ENCODE measurements at regions not wholly inside any gene's neighbourhood (a gene's known extent, or its start where the extent isn't known, plus 50 kb on each side); places are given as distances from the start of the nearest gene placed in this dataset.

DNA sequence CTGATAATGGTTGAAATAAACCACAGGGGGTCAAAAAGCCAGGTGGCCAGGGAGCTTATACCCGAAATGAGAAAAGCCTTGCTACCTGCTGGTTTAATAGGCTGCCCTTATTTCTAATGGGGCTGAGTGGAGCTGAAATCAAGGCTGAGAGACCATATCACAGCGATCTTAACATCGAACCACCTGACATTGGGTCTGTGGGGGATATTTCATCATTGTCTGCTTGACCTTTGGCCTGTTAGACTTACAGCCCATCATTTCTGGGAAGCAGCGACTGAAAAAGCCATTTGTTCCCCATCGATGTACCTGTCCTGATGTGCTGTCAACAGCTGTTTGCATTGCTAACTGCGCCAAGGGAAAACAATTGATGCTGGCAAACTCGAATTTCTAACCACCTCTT is 199.7 kb upstream of the SLC14A2 start (continued):
- TF ChIP-seq POLR2AphosphoS5 (IDR thresholded peaks at IDR 0.05; ENCODE audit: low read depth) (no peak), ZNF331 (CRISPR knock-in tag; IDR thresholded peaks at IDR 0.05; ENCODE audit: low read depth) (no peak), EZH2phosphoT487 (IDR thresholded peaks at IDR 0.05; ENCODE audit: unreplicated experiment) (no peak), JUNB (IDR thresholded peaks at IDR 0.05; ENCODE audit: unreplicated experiment) (no peak), EZH2 (IDR thresholded peaks at IDR 0.05; ENCODE audit: low read depth, unreplicated experiment) (no peak)
- TF ChIP-seq, protein P1, sequence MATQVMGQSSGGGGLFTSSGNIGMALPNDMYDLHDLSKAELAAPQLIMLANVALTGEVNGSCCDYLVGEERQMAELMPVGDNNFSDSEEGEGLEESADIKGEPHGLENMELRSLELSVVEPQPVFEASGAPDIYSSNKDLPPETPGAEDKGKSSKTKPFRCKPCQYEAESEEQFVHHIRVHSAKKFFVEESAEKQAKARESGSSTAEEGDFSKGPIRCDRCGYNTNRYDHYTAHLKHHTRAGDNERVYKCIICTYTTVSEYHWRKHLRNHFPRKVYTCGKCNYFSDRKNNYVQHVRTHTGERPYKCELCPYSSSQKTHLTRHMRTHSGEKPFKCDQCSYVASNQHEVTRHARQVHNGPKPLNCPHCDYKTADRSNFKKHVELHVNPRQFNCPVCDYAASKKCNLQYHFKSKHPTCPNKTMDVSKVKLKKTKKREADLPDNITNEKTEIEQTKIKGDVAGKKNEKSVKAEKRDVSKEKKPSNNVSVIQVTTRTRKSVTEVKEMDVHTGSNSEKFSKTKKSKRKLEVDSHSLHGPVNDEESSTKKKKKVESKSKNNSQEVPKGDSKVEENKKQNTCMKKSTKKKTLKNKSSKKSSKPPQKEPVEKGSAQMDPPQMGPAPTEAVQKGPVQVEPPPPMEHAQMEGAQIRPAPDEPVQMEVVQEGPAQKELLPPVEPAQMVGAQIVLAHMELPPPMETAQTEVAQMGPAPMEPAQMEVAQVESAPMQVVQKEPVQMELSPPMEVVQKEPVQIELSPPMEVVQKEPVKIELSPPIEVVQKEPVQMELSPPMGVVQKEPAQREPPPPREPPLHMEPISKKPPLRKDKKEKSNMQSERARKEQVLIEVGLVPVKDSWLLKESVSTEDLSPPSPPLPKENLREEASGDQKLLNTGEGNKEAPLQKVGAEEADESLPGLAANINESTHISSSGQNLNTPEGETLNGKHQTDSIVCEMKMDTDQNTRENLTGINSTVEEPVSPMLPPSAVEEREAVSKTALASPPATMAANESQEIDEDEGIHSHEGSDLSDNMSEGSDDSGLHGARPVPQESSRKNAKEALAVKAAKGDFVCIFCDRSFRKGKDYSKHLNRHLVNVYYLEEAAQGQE (IDR thresholded peaks at IDR 0.05; ENCODE audit: unreplicated experiment), result no peak

DNA sequence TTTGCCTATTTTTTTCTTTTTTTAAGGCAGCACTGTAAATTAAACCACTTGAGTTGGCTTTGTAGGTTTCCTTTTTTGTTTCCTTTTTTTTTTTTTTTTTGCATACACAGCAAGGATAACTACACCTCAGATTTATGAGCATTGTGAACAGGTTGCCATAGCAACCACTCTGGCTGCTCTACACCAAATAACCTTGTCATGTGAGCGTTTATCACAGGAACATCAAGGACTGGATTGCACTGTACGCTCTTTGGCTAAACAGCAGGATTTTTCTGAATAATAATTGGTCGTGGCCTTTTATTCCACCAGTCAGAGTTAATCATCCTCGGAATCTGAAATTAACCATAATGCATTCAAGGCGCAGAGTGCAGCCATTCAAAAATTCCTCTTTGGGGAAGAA is 199.1 kb upstream of the SLC14A2 start:
- Histone ChIP-seq H3K4me3 (peak overlapping the region; percentile 14), H2AFZ (no peak overlapping the region), H4K20me1 (replicated peaks; ENCODE audit: insufficient read depth) (no peaks in the 10 kb centered on the region), H3K36me3 (ENCODE audit: insufficient read depth) (no peaks in the 10 kb centered on the region), H3K4me2 (peak overlapping the region; percentile 73), H3K4me1 (ENCODE audit: insufficient read depth) (peaks cover 33% of the 10 kb centered on the region), H3K79me2 (replicated peaks; ENCODE audit: insufficient read depth) (no peaks in the 10 kb centered on the region), H3K27ac (ENCODE audit: low read depth) (no peak overlapping the region), H3K9me2 (ENCODE audit: insufficient read depth) (peaks cover 20% of the 10 kb centered on the region), H3K27me3 (ENCODE audit: insufficient read depth) (no peaks in the 10 kb centered on the region), H3F3A (replicated peaks; ENCODE audit: low read depth) (no peaks in the 10 kb centered on the region)
- H3K27me3 Mint-ChIP-seq (ENCODE audit: insufficient read depth, low read depth, poor library complexity), result no peaks in the 10 kb centered on the region
- H3K4me1 Mint-ChIP-seq, result peaks cover 36% of the 10 kb centered on the region
- ATAC-seq, result no peak
- H3K9me3 Mint-ChIP-seq, result no peaks in the 10 kb centered on the region
- TF ChIP-seq ZNF114 (CRISPR knock-in tag; IDR thresholded peaks at IDR 0.05) (no peak), NANOG (IDR thresholded peaks at IDR 0.05; ENCODE audit: borderline replicate concordance) (no peak)
- TF ChIP-seq, protein P2, sequence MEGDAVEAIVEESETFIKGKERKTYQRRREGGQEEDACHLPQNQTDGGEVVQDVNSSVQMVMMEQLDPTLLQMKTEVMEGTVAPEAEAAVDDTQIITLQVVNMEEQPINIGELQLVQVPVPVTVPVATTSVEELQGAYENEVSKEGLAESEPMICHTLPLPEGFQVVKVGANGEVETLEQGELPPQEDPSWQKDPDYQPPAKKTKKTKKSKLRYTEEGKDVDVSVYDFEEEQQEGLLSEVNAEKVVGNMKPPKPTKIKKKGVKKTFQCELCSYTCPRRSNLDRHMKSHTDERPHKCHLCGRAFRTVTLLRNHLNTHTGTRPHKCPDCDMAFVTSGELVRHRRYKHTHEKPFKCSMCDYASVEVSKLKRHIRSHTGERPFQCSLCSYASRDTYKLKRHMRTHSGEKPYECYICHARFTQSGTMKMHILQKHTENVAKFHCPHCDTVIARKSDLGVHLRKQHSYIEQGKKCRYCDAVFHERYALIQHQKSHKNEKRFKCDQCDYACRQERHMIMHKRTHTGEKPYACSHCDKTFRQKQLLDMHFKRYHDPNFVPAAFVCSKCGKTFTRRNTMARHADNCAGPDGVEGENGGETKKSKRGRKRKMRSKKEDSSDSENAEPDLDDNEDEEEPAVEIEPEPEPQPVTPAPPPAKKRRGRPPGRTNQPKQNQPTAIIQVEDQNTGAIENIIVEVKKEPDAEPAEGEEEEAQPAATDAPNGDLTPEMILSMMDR (conservative IDR thresholded peaks at IDR 0.05; ENCODE audit: low read depth in 2 of 2), result no peak
- H3K4me3 Mint-ChIP-seq, result no peak overlapping the region
- H3K36me3 Mint-ChIP-seq (ENCODE audit: low read depth), result no peaks in the 10 kb centered on the region
- H3K27ac Mint-ChIP-seq, result no peak overlapping the region
- peak; percentile 3 for DNase-seq (ENCODE audit: low spot score)

DNA sequence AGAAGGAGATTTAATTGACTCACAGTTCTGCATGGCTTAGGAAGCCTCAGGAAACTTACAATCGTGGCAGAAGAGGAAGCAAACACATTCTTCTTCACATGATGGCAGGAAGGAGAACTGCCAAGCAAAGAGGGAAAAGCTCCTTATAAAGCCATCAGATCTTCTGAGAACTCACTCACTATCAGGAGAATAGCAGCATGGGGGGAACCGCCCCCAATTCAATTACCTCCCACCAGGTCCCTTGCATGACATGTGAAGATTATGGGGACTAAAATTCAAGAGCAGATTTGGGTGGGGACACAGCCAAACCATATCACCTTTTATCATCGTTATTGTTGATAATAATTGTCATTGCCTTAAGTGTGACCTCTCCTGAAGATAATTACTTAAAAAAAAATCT is 197.9 kb upstream of the SLC14A2 start:
- Histone ChIP-seq H3K4me2 (no peak overlapping the region), H3K27ac (ENCODE audit: low read depth) (no peak overlapping the region), H2AFZ (no peak overlapping the region), H4K20me1 (replicated peaks; ENCODE audit: insufficient read depth) (no peaks in the 10 kb centered on the region), H3K4me1 (ENCODE audit: insufficient read depth) (peaks cover 33% of the 10 kb centered on the region), H3F3A (replicated peaks; ENCODE audit: low read depth) (no peaks in the 10 kb centered on the region), H3K27me3 (ENCODE audit: insufficient read depth) (no peaks in the 10 kb centered on the region), H3K9me2 (ENCODE audit: insufficient read depth) (peaks cover 30% of the 10 kb centered on the region), H3K36me3 (ENCODE audit: insufficient read depth) (no peaks in the 10 kb centered on the region), H3K4me3 (no peak overlapping the region), H3K79me2 (replicated peaks; ENCODE audit: insufficient read depth) (no peaks in the 10 kb centered on the region)
- Mint-ChIP-seq H3K27me3 (ENCODE audit: insufficient read depth, low read depth, poor library complexity) (no peaks in the 10 kb centered on the region), H3K27ac (no peak overlapping the region), H3K36me3 (ENCODE audit: low read depth) (no peaks in the 10 kb centered on the region), H3K4me1 (peaks cover 36% of the 10 kb centered on the region), H3K4me3 (no peak overlapping the region), H3K9me3 (no peaks in the 10 kb centered on the region)
- no peak for DNase-seq (ENCODE audit: low spot score)
- no peak for ATAC-seq
- TF ChIP-seq EZH2 (IDR thresholded peaks at IDR 0.05; ENCODE audit: low read depth, unreplicated experiment) (no peak), JUNB (IDR thresholded peaks at IDR 0.05; ENCODE audit: unreplicated experiment) (no peak)
- TF ChIP-seq, protein P3, sequence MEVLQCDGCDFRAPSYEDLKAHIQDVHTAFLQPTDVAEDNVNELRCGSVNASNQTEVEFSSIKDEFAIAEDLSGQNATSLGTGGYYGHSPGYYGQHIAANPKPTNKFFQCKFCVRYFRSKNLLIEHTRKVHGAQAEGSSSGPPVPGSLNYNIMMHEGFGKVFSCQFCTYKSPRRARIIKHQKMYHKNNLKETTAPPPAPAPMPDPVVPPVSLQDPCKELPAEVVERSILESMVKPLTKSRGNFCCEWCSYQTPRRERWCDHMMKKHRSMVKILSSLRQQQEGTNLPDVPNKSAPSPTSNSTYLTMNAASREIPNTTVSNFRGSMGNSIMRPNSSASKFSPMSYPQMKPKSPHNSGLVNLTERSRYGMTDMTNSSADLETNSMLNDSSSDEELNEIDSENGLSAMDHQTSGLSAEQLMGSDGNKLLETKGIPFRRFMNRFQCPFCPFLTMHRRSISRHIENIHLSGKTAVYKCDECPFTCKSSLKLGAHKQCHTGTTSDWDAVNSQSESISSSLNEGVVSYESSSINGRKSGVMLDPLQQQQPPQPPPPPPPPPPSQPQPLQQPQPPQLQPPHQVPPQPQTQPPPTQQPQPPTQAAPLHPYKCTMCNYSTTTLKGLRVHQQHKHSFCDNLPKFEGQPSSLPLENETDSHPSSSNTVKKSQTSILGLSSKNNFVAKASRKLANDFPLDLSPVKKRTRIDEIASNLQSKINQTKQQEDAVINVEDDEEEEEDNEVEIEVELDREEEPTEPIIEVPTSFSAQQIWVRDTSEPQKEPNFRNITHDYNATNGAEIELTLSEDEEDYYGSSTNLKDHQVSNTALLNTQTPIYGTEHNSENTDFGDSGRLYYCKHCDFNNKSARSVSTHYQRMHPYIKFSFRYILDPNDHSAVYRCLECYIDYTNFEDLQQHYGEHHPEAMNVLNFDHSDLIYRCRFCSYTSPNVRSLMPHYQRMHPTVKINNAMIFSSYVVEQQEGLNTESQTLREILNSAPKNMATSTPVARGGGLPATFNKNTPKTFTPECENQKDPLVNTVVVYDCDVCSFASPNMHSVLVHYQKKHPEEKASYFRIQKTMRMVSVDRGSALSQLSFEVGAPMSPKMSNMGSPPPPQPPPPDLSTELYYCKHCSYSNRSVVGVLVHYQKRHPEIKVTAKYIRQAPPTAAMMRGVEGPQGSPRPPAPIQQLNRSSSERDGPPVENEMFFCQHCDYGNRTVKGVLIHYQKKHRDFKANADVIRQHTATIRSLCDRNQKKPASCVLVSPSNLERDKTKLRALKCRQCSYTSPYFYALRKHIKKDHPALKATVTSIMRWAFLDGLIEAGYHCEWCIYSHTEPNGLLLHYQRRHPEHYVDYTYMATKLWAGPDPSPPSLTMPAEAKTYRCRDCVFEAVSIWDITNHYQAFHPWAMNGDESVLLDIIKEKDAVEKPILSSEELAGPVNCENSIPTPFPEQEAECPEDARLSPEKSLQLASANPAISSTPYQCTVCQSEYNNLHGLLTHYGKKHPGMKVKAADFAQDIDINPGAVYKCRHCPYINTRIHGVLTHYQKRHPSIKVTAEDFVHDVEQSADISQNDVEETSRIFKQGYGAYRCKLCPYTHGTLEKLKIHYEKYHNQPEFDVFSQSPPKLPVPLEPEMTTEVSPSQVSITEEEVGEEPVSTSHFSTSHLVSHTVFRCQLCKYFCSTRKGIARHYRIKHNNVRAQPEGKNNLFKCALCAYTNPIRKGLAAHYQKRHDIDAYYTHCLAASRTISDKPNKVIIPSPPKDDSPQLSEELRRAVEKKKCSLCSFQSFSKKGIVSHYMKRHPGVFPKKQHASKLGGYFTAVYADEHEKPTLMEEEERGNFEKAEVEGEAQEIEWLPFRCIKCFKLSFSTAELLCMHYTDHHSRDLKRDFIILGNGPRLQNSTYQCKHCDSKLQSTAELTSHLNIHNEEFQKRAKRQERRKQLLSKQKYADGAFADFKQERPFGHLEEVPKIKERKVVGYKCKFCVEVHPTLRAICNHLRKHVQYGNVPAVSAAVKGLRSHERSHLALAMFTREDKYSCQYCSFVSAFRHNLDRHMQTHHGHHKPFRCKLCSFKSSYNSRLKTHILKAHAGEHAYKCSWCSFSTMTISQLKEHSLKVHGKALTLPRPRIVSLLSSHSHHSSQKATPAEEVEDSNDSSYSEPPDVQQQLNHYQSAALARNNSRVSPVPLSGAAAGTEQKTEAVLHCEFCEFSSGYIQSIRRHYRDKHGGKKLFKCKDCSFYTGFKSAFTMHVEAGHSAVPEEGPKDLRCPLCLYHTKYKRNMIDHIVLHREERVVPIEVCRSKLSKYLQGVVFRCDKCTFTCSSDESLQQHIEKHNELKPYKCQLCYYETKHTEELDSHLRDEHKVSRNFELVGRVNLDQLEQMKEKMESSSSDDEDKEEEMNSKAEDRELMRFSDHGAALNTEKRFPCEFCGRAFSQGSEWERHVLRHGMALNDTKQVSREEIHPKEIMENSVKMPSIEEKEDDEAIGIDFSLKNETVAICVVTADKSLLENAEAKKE (CRISPR knock-in tag; IDR thresholded peaks at IDR 0.05), result no peak
